GM23248 (cell line): ENCODE measurements at regions not wholly inside any gene's neighbourhood (a gene's known extent, or its start where the extent isn't known, plus 50 kb on each side); places are given as distances from the start of the nearest gene placed in this dataset.

Experiments used
- DNase-seq: peaks from one replicate; pipeline ENCODE4 v3.0.0-alpha.2; 2015
- H2AFZ ChIP-seq: fragments of 200-600 bp; sonication (generic); 2 replicates; pipeline ENCODE4 v1.6.1; 2016; ENCODE audit warnings: antibody characterized with exemption
- H3F3A ChIP-seq: fragments of 200-600 bp; sonication (generic); 2 replicates; pipeline ENCODE4 v1.6.1; 2016; ENCODE audit warnings: mild to moderate bottlenecking, antibody characterized with exemption, mixed run types; ENCODE audit not compliant: insufficient read depth
- H3K27ac ChIP-seq: fragments of 200-600 bp; sonication (generic); 2 replicates; pipeline ENCODE4 v1.5.1; 2016; ENCODE audit warnings: mild to moderate bottlenecking
- H3K27me3 ChIP-seq: fragments of 200-600 bp; sonication (generic); replicated peaks from 2 replicates; pipeline ENCODE4 v1.6.1; 2016; ENCODE audit warnings: mild to moderate bottlenecking; ENCODE audit not compliant: insufficient read depth
- H3K36me3 ChIP-seq: fragments of 200-600 bp; sonication (generic); 2 replicates; pipeline ENCODE4 v1.6.1; 2016; ENCODE audit warnings: low read depth, mild to moderate bottlenecking
- H3K4me1 ChIP-seq: fragments of 200-600 bp; sonication (generic); 2 replicates; pipeline ENCODE4 v1.6.1; 2016; ENCODE audit warnings: mild to moderate bottlenecking; ENCODE audit not compliant: insufficient read depth
- H3K4me2 ChIP-seq: fragments of 200-600 bp; sonication (generic); one replicate; pipeline ENCODE4 v1.6.1; 2016; ENCODE audit warnings: mild to moderate bottlenecking; ENCODE audit not compliant: unreplicated experiment
- H3K4me3 ChIP-seq: fragments of 200-600 bp; sonication (generic); 2 replicates; pipeline ENCODE4 v1.5.1; 2016; ENCODE audit warnings: mild to moderate bottlenecking
- H3K79me2 ChIP-seq: fragments of 200-600 bp; sonication (generic); 2 replicates; pipeline ENCODE4 v1.6.1; 2016; ENCODE audit warnings: mild to moderate bottlenecking; ENCODE audit not compliant: insufficient read depth
- H3K9ac ChIP-seq: fragments of 200-600 bp; sonication (generic); 2 replicates; pipeline ENCODE4 v1.6.1; 2016; ENCODE audit warnings: mild to moderate bottlenecking
- H3K9me2 ChIP-seq: fragments of 200-600 bp; sonication (generic); 2 replicates; pipeline ENCODE4 v1.6.1; 2016; ENCODE audit warnings: mixed run types, mild to moderate bottlenecking, moderate library complexity; ENCODE audit not compliant: insufficient read depth
- H3K9me3 ChIP-seq: fragments of 200-600 bp; sonication (generic); one replicate; pipeline ENCODE4 v1.6.1; 2017; ENCODE audit warnings: low read depth
- H4K20me1 ChIP-seq: fragments of 200-600 bp; sonication (generic); 2 replicates; pipeline ENCODE4 v1.6.0; 2016; ENCODE audit not compliant: insufficient read depth
- EZH2 ChIP-seq: fragments of 200-600 bp; sonication (generic); IDR thresholded peaks from 2 replicates; pipeline ENCODE4 v1.6.1; 2018; ENCODE audit warnings: antibody characterized with exemption, mild to moderate bottlenecking; ENCODE audit not compliant: insufficient read depth, poor library complexity, severe bottlenecking
- EZH2phosphoT487 ChIP-seq: fragments of 200-600 bp; sonication (generic); IDR thresholded peaks from 2 replicates; pipeline ENCODE4 v1.6.1; 2018; ENCODE audit warnings: antibody characterized with exemption, moderate library complexity, mild to moderate bottlenecking, low read depth; ENCODE audit not compliant: insufficient read depth
- WGBS, 2 experiments: methylation state at CpG; one replicate each; pipeline ENCODE4 v1.1.6; 2015 to 2017; ENCODE audit warnings: low lambda C conversion rate in 2 of 2, low coverage in 1 of 2; ENCODE audit errors: missing lambda C conversion rate in 2 of 2; 5-methylcytosine and 5-hydroxymethylcytosine counted together
- in situ Hi-C: fragments of 300-500 bp; cut with MboI; formaldehyde crosslinking; loops from 2 replicates; pipeline ENCODE4 v1.15.0; 2020

- Histone ChIP-seq H2AFZ (no peak overlapping the region), H3K4me3 (no peak overlapping the region), H3K4me2 (no peak overlapping the region), H4K20me1 (no peaks in the 10 kb centered on the region), H3K27ac (no peak overlapping the region), H3K9ac (no peak overlapping the region), H3K9me3 (no peaks in the 10 kb centered on the region), H3K4me1 (no peaks in the 10 kb centered on the region), H3F3A (no peaks in the 10 kb centered on the region), H3K79me2 (no peaks in the 10 kb centered on the region), H3K27me3 (no peaks in the 10 kb centered on the region), H3K36me3 (no peaks in the 10 kb centered on the region), H3K9me2 (no peaks in the 10 kb centered on the region)
- DNase-seq = no peak
- in situ Hi-C loops = no loop called here
- TF ChIP-seq EZH2 (no peak), EZH2phosphoT487 (no peak)
- WGBS, 2 experiments = 18 to 22% methylated on average over 2 of the region's 2 CpGs
Observed at GRCh38 chr13:60797112-60797511, 400.1 kb downstream of the TDRD3 start.

- 20 to 22% methylated on average over 4 of the region's 4 CpGs for WGBS, 2 experiments
- H3K9me2 ChIP-seq = no peaks in the 10 kb centered on the region
- in situ Hi-C loops = no loop called here
- H3K9ac ChIP-seq = no peak overlapping the region
- H3K27ac ChIP-seq = no peak overlapping the region
- no peak for DNase-seq
- H3F3A ChIP-seq = no peaks in the 10 kb centered on the region
- no peaks in the 10 kb centered on the region for H3K27me3 ChIP-seq
- no peak overlapping the region for H3K4me2 ChIP-seq
- TF ChIP-seq EZH2 (no peak), EZH2phosphoT487 (no peak)
- H3K79me2 ChIP-seq = no peaks in the 10 kb centered on the region
- no peak overlapping the region for H2AFZ ChIP-seq
- H4K20me1 ChIP-seq = no peaks in the 10 kb centered on the region
- no peak overlapping the region for H3K4me3 ChIP-seq
- no peaks in the 10 kb centered on the region for H3K9me3 ChIP-seq
- no peaks in the 10 kb centered on the region for H3K4me1 ChIP-seq
- no peaks in the 10 kb centered on the region for H3K36me3 ChIP-seq
Observed at GRCh38 chr13:60794751-60795150, 397.7 kb downstream of the TDRD3 start.

GRCh38 chr13:60790620-60791019, 393.6 kb downstream of the TDRD3 start:
- no peak overlapping the region for H2AFZ ChIP-seq
- in situ Hi-C loops = no loop called here
- H3K9ac ChIP-seq = no peak overlapping the region
- TF ChIP-seq EZH2phosphoT487 (no peak), EZH2 (no peak)
- no peak overlapping the region for H3K4me2 ChIP-seq
- no peak for DNase-seq
- WGBS, 2 experiments = 28 to 29% methylated on average over 5 of the region's 5 CpGs
- no peaks in the 10 kb centered on the region for H3K9me3 ChIP-seq
- H3K27me3 ChIP-seq = no peaks in the 10 kb centered on the region
- no peaks in the 10 kb centered on the region for H3K36me3 ChIP-seq
- H3K9me2 ChIP-seq = no peaks in the 10 kb centered on the region
- H3F3A ChIP-seq = no peaks in the 10 kb centered on the region
- no peaks in the 10 kb centered on the region for H4K20me1 ChIP-seq
- no peak overlapping the region for H3K4me3 ChIP-seq
- H3K27ac ChIP-seq = no peak overlapping the region
- H3K4me1 ChIP-seq = no peaks in the 10 kb centered on the region
- H3K79me2 ChIP-seq = no peaks in the 10 kb centered on the region

- no peak overlapping the region for H3K4me2 ChIP-seq
- H3K9ac ChIP-seq = no peak overlapping the region
- in situ Hi-C loops = no loop called here
- no peaks in the 10 kb centered on the region for H3K4me1 ChIP-seq
- DNase-seq = no peak
- no peak overlapping the region for H3K27ac ChIP-seq
- H3K9me3 ChIP-seq = no peaks in the 10 kb centered on the region
- TF ChIP-seq EZH2 (no peak), EZH2phosphoT487 (no peak)
- WGBS, 2 experiments = 7 to 14% methylated on average over 3 of the region's 3 CpGs
- no peak overlapping the region for H3K4me3 ChIP-seq
- H3K27me3 ChIP-seq = no peaks in the 10 kb centered on the region
- H3F3A ChIP-seq = no peaks in the 10 kb centered on the region
- no peak overlapping the region for H2AFZ ChIP-seq
- no peaks in the 10 kb centered on the region for H3K79me2 ChIP-seq
- no peaks in the 10 kb centered on the region for H4K20me1 ChIP-seq
- no peaks in the 10 kb centered on the region for H3K9me2 ChIP-seq
- H3K36me3 ChIP-seq = no peaks in the 10 kb centered on the region
Observed at GRCh38 chr13:60788156-60788829, 391.3 kb downstream of the TDRD3 start.

GRCh38 chr13:60787083-60787482, 390.1 kb downstream of the TDRD3 start:
- H3K4me1 ChIP-seq = no peaks in the 10 kb centered on the region
- no peak overlapping the region for H2AFZ ChIP-seq
- DNase-seq = no peak
- H3F3A ChIP-seq = no peaks in the 10 kb centered on the region
- H3K4me3 ChIP-seq = no peak overlapping the region
- H3K9ac ChIP-seq = no peak overlapping the region
- H4K20me1 ChIP-seq = no peaks in the 10 kb centered on the region
- H3K79me2 ChIP-seq = no peaks in the 10 kb centered on the region
- TF ChIP-seq EZH2phosphoT487 = no peak
- TF ChIP-seq EZH2 = no peak
- in situ Hi-C loops = no loop called here
- no peaks in the 10 kb centered on the region for H3K9me3 ChIP-seq
- no peaks in the 10 kb centered on the region for H3K9me2 ChIP-seq
- H3K4me2 ChIP-seq = no peak overlapping the region
- H3K27ac ChIP-seq = no peak overlapping the region
- H3K27me3 ChIP-seq = no peaks in the 10 kb centered on the region
- H3K36me3 ChIP-seq = no peaks in the 10 kb centered on the region
